Tibial nerve (tissue), 4 donors: ENCODE measurements at regions not wholly inside any gene's neighbourhood (a gene's known extent, or its start where the extent isn't known, plus 50 kb on each side); places are given as distances from the start of the nearest gene placed in this dataset.

ENCODE experiments used
- DNase-seq, 2 donors: peaks; one replicate each; pipeline ENCODE4 v3.0.0-alpha.2; 2019; ENCODE audit warnings: low spot score in 2 of 2
- H3K27ac ChIP-seq, 4 donors: fragments of 200-600 bp; sonication (generic) in 3 of 4; one replicate each; pipeline ENCODE4 v1.5.1; 2017 to 2019; ENCODE audit warnings: mild to moderate bottlenecking in 1 of 4
- H3K27me3 ChIP-seq, 2 donors: fragments of 200-600 bp; sonication (generic) in 1 of 2; one replicate each; pipeline versions ENCODE4 v1.5.1 to v1.6.0; 2017 to 2019
- H3K36me3 ChIP-seq, 3 donors: fragments of 200-600 bp; sonication (generic); one replicate each; pipeline ENCODE4 v1.5.1; 2018 to 2019
- H3K4me1 ChIP-seq, 4 donors: fragments of 200-600 bp; sonication (generic) in 3 of 4; one replicate each; pipeline ENCODE4 v1.5.1; 2017 to 2019
- H3K4me3 ChIP-seq, 4 donors: fragments of 200-600 bp; sonication (generic) in 3 of 4; one replicate each; pipeline ENCODE4 v1.5.1; 2017 to 2019; ENCODE audit warnings: mild to moderate bottlenecking in 1 of 4, moderate library complexity in 1 of 4
- H3K9me3 ChIP-seq, 4 donors: fragments of 200-600 bp; sonication (generic) in 3 of 4; one replicate each; pipeline ENCODE4 v1.5.1; 2017 to 2019
- CTCF ChIP-seq, 5 experiments: fragments of 200-600 bp in 3 of 5; fragments of 450-650 bp in 2 of 5; sonication (generic) in 3 of 5; IDR thresholded peaks; one replicate each; pipeline ENCODE4 v1.5.1; 2016 to 2019; ENCODE audit warnings: antibody characterized with exemption in 5 of 5, mild to moderate bottlenecking in 3 of 5, moderate library complexity in 2 of 5
- EP300 ChIP-seq, 2 donors: sonication (generic); formaldehyde crosslinking; IDR thresholded peaks; one replicate each; pipeline ENCODE4 v1.6.1; 2017; ENCODE audit warnings: antibody characterized with exemption in 2 of 2, mild to moderate bottlenecking in 1 of 2
- POLR2A ChIP-seq, 2 donors: fragments of 450-650 bp; IDR thresholded peaks; one replicate each; pipeline ENCODE4 v1.6.1; 2017; ENCODE audit warnings: antibody characterized with exemption in 2 of 2, mild to moderate bottlenecking in 2 of 2, moderate library complexity in 2 of 2
- WGBS, 2 donors: methylation state at CpG; one replicate each; pipeline ENCODE4 v1.1.5; 2018; 5-methylcytosine and 5-hydroxymethylcytosine counted together

- no peaks in the 10 kb centered on the region for H3K27me3 ChIP-seq
- no peak for DNase-seq
- H3K36me3 ChIP-seq, result no peaks in the 10 kb centered on the region
- TF ChIP-seq POLR2A (IDR thresholded peaks at IDR 0.05) (no peak), CTCF (IDR thresholded peaks at IDR 0.05) (no peak), EP300 (IDR thresholded peaks at IDR 0.05) (no peak)
- H3K4me3 ChIP-seq, result no peak overlapping the region
- H3K9me3 ChIP-seq, result no peaks in the 10 kb centered on the region
- no peaks in the 10 kb centered on the region for H3K4me1 ChIP-seq
- no peak overlapping the region for H3K27ac ChIP-seq
These were observed 679.3 kb upstream of the FLRT2 start for GRCh38 chr14:84850595-84850994.

- no peak for DNase-seq
- TF ChIP-seq CTCF (IDR thresholded peaks at IDR 0.05) (no peak), POLR2A (IDR thresholded peaks at IDR 0.05) (no peak), EP300 (IDR thresholded peaks at IDR 0.05) (no peak)
- no peaks in the 10 kb centered on the region for H3K36me3 ChIP-seq
- H3K4me3 ChIP-seq, result no peak overlapping the region
- WGBS, 2 donors, result 66 to 68% methylated on average over 1 of the region's 1 CpG
- no peak overlapping the region for H3K27ac ChIP-seq
- peaks cover 0 to 9% (median 0%) of the 10 kb centered on the region in 4 donors for H3K4me1 ChIP-seq
- H3K9me3 ChIP-seq, result no peaks in the 10 kb centered on the region
- no peaks in the 10 kb centered on the region for H3K27me3 ChIP-seq
These were observed 673.0 kb upstream of the FLRT2 start for GRCh38 chr14:84856751-84857534.

- TF ChIP-seq CTCF (IDR thresholded peaks at IDR 0.05) (no peak), POLR2A (IDR thresholded peaks at IDR 0.05) (no peak), EP300 (IDR thresholded peaks at IDR 0.05) (no peak)
- H3K36me3 ChIP-seq, result no peaks in the 10 kb centered on the region
- no peak overlapping the region for H3K4me3 ChIP-seq
- H3K27me3 ChIP-seq, result no peaks in the 10 kb centered on the region
- H3K9me3 ChIP-seq, result no peaks in the 10 kb centered on the region
- H3K4me1 ChIP-seq, result peaks cover 0 to 9% (median 0%) of the 10 kb centered on the region in 4 donors
- no peak overlapping the region for H3K27ac ChIP-seq
- no peak for DNase-seq
These were observed 672.4 kb upstream of the FLRT2 start for GRCh38 chr14:84857571-84857970.

GRCh38 chr14:84859116-84859515 is 670.8 kb upstream of the FLRT2 start:
- peaks cover 0 to 5% (median 0%) of the 10 kb centered on the region in 4 donors for H3K9me3 ChIP-seq
- peaks cover 0 to 9% (median 0%) of the 10 kb centered on the region in 4 donors for H3K4me1 ChIP-seq
- H3K27ac ChIP-seq, result no peak overlapping the region
- H3K27me3 ChIP-seq, result no peaks in the 10 kb centered on the region
- H3K36me3 ChIP-seq, result no peaks in the 10 kb centered on the region
- DNase-seq, result no peak
- H3K4me3 ChIP-seq, result no peak overlapping the region
- TF ChIP-seq CTCF (IDR thresholded peaks at IDR 0.05) (no peak), EP300 (IDR thresholded peaks at IDR 0.05) (no peak), POLR2A (IDR thresholded peaks at IDR 0.05) (no peak)
- WGBS, 2 donors, result 90 to 94% methylated on average over 4 of the region's 4 CpGs

- Histone ChIP-seq H3K4me3 (no peak overlapping the region), H3K4me1 (no peaks in the 10 kb centered on the region), H3K27me3 (no peaks in the 10 kb centered on the region), H3K27ac (no peak overlapping the region), H3K9me3 (peaks cover 0 to 5% (median 0%) of the 10 kb centered on the region in 4 donors), H3K36me3 (no peaks in the 10 kb centered on the region)
- WGBS, 2 donors, result 91 to 98% methylated on average over 2 of the region's 2 CpGs
- DNase-seq, result no peak
- TF ChIP-seq EP300 (IDR thresholded peaks at IDR 0.05) (no peak), POLR2A (IDR thresholded peaks at IDR 0.05) (no peak), CTCF (IDR thresholded peaks at IDR 0.05) (no peak)
These were observed 665.2 kb upstream of the FLRT2 start for GRCh38 chr14:84864548-84865271.
